GM18868 (cell line): ENCODE measurements at regions not wholly inside any gene's neighbourhood (a gene's known extent, or its start where the extent isn't known, plus 50 kb on each side); places are given as distances from the start of the nearest gene placed in this dataset.

Experiments used
- ATAC-seq: cut with Tn5 transposase; IDR thresholded peaks from one replicate; pipeline ENCODE4 v1.9.1; 2021; ENCODE audit warnings: mild to moderate bottlenecking, moderate library complexity; ENCODE audit not compliant: unreplicated experiment

- ATAC-seq, result no peak
Measured at GRCh38 chr6:22222469-22222868, 74.4 kb downstream of the PRL start.

GRCh38 chr6:22227824-22228610 lies 68.8 kb downstream of the PRL start:
- ATAC-seq, result no peak

- no peak for ATAC-seq
Measured at GRCh38 chr6:22231050-22231449, 65.8 kb downstream of the PRL start.

DNA sequence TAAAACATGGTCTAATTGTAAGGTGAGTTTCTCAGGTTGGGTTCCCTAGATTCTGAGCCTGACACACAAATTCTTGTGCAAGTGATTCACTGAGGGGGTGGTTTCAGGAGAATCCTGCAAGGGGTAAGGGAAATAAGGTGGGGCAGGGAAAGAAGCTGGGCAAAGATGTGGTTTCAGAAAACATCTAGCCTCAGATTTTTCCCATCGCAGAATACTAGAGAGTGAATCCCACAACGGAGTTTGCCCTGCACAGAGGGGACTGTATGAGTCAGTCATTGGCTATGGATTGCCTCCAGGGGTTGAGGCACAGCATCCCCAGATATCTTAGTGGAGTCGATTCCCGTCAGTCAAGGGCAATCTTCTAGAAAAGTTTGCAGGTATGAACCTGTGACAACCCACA lies 65.2 kb downstream of the PRL start:
- ATAC-seq, result no peak

- ATAC-seq, result no peak
Measured at GRCh38 chr6:22236626-22237414, 60.0 kb downstream of the PRL start.
